Fibroblast of the aortic adventitia (primary cell): ENCODE measurements at regions not wholly inside any gene's neighbourhood (a gene's known extent, or its start where the extent isn't known, plus 50 kb on each side); places are given as distances from the start of the nearest gene placed in this dataset.

Source experiments
- DNase-seq: peaks from one replicate; pipeline ENCODE4 v3.0.0-alpha.2; 2010; ENCODE audit warnings: low read depth
- H3K4me3 ChIP-seq: 2 replicates; pipeline ENCODE4 v1.5.1; 2011; ENCODE audit warnings: low read depth, mild to moderate bottlenecking, control low read depth, low read length, moderate library complexity
- CTCF ChIP-seq: IDR thresholded peaks from 2 replicates; pipeline ENCODE4 v1.5.1; 2011; ENCODE audit warnings: mild to moderate bottlenecking, low read length, control low read depth, inconsistent platforms; ENCODE audit not compliant: insufficient read depth

GRCh38 chr14:36056845-36057244 lies 119.7 kb downstream of the PTCSC3 start:
- no peak overlapping the region for H3K4me3 ChIP-seq
- no peak for TF ChIP-seq CTCF
- no peak for DNase-seq

DNA sequence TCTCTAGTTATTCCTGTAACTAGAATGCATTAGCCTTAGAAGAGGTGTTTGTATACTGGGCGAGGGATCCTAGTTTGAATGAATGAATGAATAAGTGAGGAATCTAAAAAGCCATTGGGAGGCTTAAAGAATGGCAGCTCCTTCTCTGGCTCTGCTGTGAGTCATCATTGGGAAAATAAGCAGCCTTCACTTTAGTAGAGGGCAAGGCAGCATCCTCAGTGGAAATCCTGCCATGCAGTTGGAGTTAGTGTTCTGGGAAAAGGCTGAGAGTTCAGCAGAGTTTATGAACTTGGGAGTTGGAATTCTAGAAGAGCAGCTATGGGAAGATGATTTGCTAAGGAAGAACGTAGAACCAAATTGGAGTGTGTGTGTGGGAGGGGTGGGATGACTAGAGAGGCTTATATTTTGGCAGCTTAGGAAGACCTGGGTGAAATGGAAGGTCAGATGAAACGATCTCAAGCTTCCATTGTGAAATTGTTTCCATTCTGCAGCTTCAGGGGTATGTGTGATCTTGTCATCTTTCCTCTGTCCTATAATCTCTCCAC lies 120.8 kb downstream of the PTCSC3 start:
- no peak overlapping the region for H3K4me3 ChIP-seq
- TF ChIP-seq CTCF, result no peak
- DNase-seq, result no peak

DNA sequence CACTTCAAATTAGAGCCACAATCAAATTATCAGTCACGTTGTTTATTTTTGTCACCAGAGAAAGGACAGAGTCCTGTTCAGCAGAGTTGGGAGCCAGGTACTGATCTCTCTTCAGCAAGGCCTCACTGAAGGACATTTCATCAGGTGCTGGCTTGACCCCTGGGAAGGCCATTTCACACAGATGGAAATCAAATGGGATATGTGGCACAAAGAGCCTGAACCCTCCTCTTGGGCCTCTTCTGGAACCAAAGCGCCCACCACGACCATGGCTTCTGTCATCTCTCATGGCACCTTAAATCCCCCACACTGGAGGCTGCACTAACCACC lies 121.5 kb downstream of the PTCSC3 start:
- no peak for DNase-seq
- no peak for TF ChIP-seq CTCF
- no peak overlapping the region for H3K4me3 ChIP-seq

DNA sequence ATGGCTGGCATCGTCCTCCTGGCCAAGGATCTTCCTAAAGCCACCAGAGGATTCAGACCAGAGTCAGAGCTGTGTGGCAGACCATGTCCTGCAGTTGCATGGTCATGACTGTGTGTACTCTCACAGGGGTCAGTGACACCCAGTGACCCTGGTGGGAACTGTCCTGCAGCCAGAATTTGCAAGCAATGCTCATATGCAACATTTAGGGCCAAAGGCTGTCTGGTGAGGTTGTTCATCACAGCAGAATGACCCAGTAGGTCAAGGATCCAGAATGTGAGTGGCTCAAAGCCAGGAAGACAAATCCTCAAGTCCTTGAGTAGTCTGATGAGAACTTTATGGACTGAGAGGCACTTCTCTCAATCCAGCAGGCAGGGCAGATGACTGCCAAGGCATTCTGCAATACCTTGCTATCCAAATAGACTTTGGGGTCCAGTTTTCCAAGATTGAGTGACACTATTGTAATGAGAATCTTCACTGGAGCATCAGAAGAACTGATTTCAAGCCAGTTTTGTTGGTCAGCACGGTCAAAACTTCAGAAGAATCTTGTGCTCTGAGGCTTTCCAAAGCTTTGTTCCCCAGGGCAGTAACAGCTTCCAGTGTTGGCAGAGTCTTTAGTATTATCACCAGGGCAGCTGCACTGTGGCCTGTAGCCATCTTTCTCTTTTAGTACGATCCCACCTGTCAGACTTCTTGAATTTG lies 122.0 kb downstream of the PTCSC3 start:
- TF ChIP-seq CTCF, result no peak
- no peak for DNase-seq
- H3K4me3 ChIP-seq, result no peak overlapping the region

- DNase-seq, result no peak
- no peak overlapping the region for H3K4me3 ChIP-seq
- no peak for TF ChIP-seq CTCF
Measured at GRCh38 chr14:36052681-36053080, 123.8 kb downstream of the PTCSC3 start.

- no peak for TF ChIP-seq CTCF
- H3K4me3 ChIP-seq, result no peak overlapping the region
- no peak for DNase-seq
Measured at GRCh38 chr14:36052063-36052462, 124.5 kb downstream of the PTCSC3 start.

DNA sequence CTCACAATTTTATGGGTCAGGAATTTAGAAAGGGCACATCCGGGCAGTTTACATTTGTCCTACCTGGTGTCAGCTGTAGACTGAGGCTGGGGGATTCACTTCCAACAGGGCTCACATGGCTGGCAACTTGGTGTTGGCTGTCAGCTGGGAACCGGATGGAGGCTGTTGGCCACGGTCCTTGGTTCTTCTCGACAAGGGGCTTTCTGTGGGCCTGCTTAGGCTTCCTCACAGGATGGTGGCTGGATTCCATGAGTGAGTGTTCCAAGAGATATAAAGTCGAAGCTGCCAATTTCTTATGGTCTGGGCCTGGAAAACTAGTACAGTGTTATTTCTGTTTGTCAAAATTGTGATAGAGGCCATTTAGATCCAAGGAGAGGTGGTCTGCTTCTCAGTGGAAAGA lies 127.9 kb downstream of the PTCSC3 start:
- no peak for TF ChIP-seq CTCF

More for the DNA sequence above, 127.9 kb downstream of the PTCSC3 start:
- H3K4me3 ChIP-seq, result no peak overlapping the region
- no peak for DNase-seq
